ENCODE measurements at regions not wholly inside any gene's neighbourhood (a gene's known extent, or its start where the extent isn't known, plus 50 kb on each side); places are given as distances from the start of the nearest gene placed in this dataset.

DNA sequence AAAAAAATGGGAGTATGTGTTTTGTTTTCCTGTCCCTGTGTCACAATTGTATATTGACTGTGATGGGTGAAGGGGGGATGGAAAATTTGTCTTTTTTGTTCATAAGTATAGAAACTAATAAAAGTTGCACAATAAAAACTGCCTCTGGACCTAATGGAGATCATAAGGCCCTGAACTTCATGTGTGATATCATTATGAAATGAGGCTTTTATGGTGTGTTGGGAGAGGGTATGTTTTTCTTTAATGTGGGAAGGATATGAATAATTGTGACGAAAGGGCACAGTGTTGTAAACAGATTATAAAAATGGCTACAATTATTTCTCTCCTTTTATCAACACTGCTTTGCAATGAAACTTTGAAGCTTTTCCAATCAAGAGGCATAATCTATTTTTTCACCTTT, 1889.3 kb upstream of the CELF4 start:
- no peak for TF ChIP-seq CTCF (IDR thresholded peaks at IDR 0.05; ENCODE audit: insufficient read depth, low read length, poor library complexity, severe bottlenecking)
- Histone ChIP-seq H3K27me3 (replicated peaks; ENCODE audit: control insufficient read depth, insufficient read depth, low read length) (no peaks in the 10 kb centered on the region), H3K4me3 (replicated peaks; ENCODE audit: low read depth, low read length) (no peak overlapping the region), H3K36me3 (ENCODE audit: control insufficient read depth, insufficient read depth, low read length) (no peaks in the 10 kb centered on the region)
- DNase-seq (ENCODE audit: extremely low read depth, insufficient read length) = no peak

GRCh38 chr18:39453882-39454281, 1888.3 kb upstream of the CELF4 start:
- TF ChIP-seq CTCF (IDR thresholded peaks at IDR 0.05; ENCODE audit: insufficient read depth, low read length, poor library complexity, severe bottlenecking) = no peak
- no peak overlapping the region for H3K4me3 ChIP-seq (replicated peaks; ENCODE audit: low read depth, low read length)

DNA sequence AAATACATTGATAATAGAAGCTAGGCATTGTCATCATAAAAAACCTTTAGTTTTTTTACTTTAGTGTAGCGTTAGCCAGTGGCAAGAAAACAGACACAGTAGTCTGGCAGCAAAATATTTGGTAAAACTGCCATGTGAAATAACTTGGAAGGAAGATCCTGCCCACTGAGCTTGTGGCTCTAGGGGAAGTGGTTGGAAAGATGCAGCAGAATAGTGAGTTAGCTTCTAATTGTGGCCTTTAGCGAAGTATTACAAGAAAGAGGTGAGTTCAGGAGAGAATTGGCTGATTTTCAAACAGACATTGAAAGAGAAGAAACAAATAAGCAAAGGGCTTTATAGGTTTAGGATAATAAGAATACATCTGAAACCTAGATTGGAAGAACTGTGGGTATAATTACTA, 1887.8 kb upstream of the CELF4 start:
- no peaks in the 10 kb centered on the region for H3K36me3 ChIP-seq (ENCODE audit: control insufficient read depth, insufficient read depth, low read length)
- H3K4me3 ChIP-seq (replicated peaks; ENCODE audit: low read depth, low read length) = no peak overlapping the region
- H3K27me3 ChIP-seq (replicated peaks; ENCODE audit: control insufficient read depth, insufficient read depth, low read length) = no peaks in the 10 kb centered on the region
- no peak for DNase-seq (ENCODE audit: extremely low read depth, insufficient read length)
- no peak for TF ChIP-seq CTCF (IDR thresholded peaks at IDR 0.05; ENCODE audit: insufficient read depth, low read length, poor library complexity, severe bottlenecking)

More at GRCh38 chr18:39453882-39454281, 1888.3 kb upstream of the CELF4 start:
- DNase-seq (ENCODE audit: extremely low read depth, insufficient read length) = no peak
- H3K36me3 ChIP-seq (ENCODE audit: control insufficient read depth, insufficient read depth, low read length) = no peaks in the 10 kb centered on the region
- H3K27me3 ChIP-seq (replicated peaks; ENCODE audit: control insufficient read depth, insufficient read depth, low read length) = no peaks in the 10 kb centered on the region

GRCh38 chr18:39450958-39451357, 1885.4 kb upstream of the CELF4 start:
- Histone ChIP-seq H3K4me3 (replicated peaks; ENCODE audit: low read depth, low read length) (no peak overlapping the region), H3K36me3 (ENCODE audit: control insufficient read depth, insufficient read depth, low read length) (no peaks in the 10 kb centered on the region), H3K27me3 (replicated peaks; ENCODE audit: control insufficient read depth, insufficient read depth, low read length) (no peaks in the 10 kb centered on the region)
- no peak for DNase-seq (ENCODE audit: extremely low read depth, insufficient read length)
- TF ChIP-seq CTCF (IDR thresholded peaks at IDR 0.05; ENCODE audit: insufficient read depth, low read length, poor library complexity, severe bottlenecking) = no peak

DNA sequence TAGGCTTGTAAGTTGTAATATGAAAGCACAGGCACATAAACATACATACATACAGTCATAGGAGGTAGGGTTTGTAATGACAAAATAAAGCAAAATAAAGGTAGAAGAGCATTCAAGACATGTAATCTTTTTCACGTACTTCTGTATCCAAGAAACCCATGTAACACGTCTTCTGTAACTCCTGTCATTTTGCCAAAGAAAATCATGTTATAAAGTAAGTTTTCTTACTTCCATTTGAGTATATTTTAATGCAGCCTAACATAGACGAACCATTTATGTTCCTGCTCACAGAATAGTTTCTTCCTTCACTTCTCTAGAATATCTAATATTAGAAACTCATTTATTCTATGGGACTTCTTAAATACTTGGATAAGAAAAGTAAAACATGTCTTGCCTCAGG, 1884.0 kb upstream of the CELF4 start:
- DNase-seq (ENCODE audit: extremely low read depth, insufficient read length) = no peak

More for the DNA sequence above, 1884.0 kb upstream of the CELF4 start:
- Histone ChIP-seq H3K27me3 (replicated peaks; ENCODE audit: control insufficient read depth, insufficient read depth, low read length) (no peaks in the 10 kb centered on the region), H3K4me3 (replicated peaks; ENCODE audit: low read depth, low read length) (no peak overlapping the region), H3K36me3 (ENCODE audit: control insufficient read depth, insufficient read depth, low read length) (no peaks in the 10 kb centered on the region)
- TF ChIP-seq CTCF (IDR thresholded peaks at IDR 0.05; ENCODE audit: insufficient read depth, low read length, poor library complexity, severe bottlenecking) = no peak

Measured in GM06990 (cell line).